T-helper 2 cell treated with Interferon-gamma antibody and Interleukin-4, amounts not matched to agents 100 ng/mL and 5 ng/mL, for 36 hours (primary cell): ENCODE measurements at regions not wholly inside any gene's neighbourhood (a gene's known extent, or its start where the extent isn't known, plus 50 kb on each side); places are given as distances from the start of the nearest gene placed in this dataset.
"Not testable (repeated sequence)": the region's sequence is repeated elsewhere in the genome, so short reads cannot be mapped to it uniquely, and the experiment has no call there.

Experiments
- intact Hi-C: fragments of 100-400 bp; cut with micrococcal nuclease; formaldehyde crosslinking; loops from one replicate; pipeline ENCODE4 v1.15.1; 2023

DNA sequence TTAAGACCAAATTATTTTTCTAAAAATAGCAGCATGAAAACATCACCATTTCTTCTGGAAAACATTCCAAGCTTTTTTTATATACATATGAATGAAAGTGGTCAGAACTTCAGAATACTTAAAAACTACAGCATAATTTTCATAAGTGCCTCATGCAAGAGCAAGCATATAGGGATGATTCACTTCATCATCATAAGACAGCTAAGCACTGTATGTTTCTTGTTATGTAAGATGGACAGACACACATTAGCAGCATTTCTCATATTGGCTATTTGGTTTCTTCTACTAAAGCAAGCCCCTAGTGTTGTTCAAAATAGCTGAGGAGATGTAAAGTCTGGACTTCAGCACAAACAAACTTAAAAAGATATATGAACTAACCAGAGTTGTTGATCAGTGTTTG is 213.1 kb upstream of the NOCT start:
- intact Hi-C loops, result no loop called here

DNA sequence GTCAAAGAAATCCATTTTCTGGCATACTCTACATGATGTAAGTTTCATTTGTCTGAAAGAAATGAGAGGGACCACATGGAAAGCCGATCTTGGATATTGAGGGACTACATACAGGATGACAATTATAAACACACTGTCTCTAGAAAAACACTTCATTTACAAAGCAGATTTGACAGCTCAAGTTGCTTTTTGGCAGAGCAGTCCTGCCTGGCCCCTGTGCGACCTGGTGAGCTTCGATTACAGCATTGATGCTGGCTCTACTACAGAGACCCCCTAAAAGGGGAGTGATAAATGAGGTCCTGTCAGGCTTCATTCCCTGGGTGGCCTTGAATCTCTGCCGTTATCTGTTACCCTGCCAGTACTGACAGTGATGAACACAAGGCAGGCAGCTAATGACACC is 215.2 kb upstream of the NOCT start:
- intact Hi-C loops, result no loop called here

DNA sequence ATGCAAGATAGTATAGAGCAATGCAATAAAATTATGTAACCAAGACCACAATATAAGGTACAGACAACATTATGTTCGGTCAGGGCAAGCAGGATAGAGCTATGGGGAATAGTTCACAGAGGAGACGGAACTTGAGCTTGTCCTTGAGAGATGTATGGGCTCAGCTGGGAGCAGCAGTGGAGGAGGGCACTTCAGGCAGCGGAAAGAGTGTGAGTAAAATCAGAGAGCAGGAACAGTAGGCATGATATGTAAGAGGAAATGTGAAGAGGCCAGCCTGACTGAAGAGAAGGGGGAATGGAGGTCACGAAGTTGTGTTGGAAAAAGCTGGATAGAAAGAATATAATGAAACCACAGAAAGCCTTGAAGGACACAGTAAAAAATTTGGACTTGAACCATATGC is 217.2 kb upstream of the NOCT start:
- intact Hi-C loops, result no loop called here

DNA sequence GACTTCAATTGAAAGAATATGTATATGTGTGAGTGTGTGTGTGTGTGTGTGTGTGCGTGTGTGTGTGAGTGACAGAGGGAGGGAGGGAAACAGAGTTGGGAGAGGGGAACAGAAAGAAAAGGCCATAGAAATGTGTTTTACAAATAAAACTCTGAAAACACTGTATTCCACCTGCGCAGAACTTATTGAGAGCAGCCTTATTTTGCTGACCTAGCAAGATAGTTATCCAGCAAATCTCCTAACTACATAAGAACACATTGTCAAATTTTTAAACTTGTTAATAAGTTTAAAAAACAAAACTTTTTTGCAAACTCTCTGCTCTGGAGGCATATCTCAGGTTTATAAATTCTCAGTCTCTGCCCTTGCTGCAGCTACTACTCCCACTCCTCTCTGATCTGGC is 217.9 kb upstream of the NOCT start:
- intact Hi-C loops, result no loop called here

DNA sequence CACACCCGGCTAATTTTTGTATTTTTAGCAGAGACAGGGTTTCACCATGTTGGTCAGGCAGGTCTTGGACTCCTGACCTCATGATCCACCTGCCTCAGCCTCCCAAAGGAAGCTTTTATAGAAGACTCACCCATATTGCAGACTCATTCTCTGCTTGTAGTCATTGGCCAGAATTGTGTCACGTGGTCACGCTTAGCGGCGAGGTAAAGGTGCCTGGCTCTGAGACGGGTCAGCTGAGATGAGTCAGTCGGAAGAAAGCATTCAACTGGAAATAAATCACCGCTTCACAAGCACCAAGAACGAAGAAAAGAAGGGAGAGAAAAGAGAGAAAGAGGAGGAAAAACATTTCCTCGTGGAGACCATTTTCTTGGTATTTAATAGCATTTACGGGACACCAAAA is 218.8 kb upstream of the NOCT start:
- intact Hi-C loops, result no loop called here

DNA sequence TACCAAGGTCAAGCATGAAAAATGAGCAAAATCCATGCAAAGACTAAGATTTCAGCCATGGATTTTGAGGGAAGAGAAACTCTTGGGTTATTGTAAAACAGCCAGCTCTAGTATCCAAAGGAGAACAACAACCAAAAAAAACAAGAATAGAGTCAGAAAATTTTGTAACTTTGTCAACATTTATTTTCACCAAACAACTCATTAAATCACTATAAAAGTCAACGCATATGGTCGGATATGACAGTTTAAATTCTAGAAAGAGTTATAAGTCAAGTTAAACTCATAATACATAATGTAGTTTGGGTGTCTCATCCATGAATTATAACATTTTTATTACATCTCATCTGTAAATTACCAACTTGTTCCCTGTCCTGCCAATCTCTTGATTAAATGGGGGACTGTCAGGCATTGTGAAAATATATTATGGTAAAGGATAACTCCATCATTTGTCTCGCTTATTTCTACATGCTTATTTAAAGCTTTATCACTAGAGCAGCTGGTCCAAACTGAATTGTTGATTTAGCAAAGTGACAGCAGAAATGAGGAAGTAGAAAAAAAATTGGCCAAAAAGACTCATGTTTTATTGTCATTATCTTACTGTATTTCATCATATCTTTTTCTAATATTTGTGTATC is 224.8 kb upstream of the NOCT start:
- intact Hi-C loops, result no loop called here

DNA sequence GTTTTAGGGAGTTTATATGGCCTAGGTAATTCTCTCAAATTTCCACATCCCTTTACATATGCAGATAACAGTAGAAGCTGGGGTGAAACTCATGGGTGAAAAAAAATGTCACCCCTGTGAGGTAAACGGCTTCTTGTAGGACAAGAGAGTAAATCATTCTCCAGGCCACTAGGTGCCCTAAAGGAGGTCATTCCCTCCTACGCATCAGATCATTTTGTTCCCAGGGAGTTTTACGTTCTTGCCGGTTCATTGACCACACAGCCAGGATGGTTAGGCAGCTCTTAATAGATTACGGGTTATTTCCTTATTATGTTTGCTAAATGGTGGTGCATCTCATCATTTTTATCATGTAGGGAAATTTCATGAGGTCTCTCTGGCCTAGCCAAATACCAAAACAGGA is 225.8 kb upstream of the NOCT start:
- intact Hi-C loops, result no loop called here

DNA sequence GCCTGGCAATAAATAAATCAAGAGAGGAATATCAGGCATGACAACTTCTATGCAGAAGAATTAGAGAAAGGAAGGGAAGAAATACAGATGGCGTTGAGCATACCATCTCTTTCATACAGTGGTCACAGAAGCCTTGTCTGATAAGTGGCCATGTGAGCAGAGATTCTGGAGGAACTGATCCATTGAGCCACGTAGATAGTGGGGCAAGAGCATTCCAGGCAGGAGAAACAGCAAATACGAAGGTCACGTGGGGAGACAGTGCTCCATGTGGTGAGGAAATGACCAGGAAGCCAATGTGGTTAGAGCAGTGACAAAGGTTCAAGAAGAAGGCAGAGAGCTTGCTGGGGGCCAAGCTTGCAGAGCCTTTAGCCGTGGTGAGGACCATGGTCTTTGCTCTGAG is 226.7 kb upstream of the NOCT start:
- intact Hi-C loops, result no loop called here

DNA sequence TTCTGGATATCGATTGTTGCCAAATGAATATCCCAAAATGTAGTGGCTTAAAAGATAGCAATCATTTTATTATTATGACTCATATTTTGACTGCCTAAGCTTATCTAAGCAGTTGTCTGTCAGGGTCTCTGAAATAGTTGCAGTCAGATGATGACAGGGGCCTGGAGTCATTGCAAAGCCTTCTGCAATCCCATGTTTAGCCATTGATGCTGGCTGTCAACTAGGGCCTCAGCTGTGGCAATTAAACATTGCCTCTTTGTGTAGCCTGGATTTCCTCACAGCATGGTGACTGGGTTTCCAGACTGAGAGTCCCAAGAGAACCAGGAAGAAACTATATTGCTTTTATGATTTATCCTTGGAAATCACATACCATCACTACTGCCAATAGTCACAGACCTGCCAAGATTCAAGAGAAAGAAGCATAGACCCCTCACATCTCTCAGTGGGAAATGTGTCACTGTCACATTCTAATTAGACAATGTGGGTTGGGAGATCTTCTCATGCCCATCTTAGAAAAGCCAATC is 227.3 kb upstream of the NOCT start:
- intact Hi-C loops, result no loop called here

DNA sequence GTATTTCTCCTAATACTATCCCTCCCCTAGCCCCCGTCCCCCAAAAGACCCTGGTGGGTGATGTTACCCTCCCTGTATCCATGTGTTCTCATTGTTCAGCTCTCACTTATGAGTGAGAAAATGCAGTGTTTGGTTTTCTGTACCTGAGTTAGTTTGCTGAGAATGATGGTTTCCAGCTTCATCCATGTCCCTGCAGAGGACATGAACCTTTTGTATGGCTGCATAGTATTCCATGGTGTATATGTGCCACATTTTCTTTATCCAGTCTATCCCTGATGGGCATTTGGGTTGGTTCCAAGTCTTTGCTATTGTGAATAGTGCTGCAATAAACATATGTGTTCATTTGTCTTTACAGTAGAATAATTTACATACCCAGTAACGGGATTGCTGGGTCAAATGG is 235.8 kb upstream of the NOCT start:
- intact Hi-C loops, result not testable (repeated sequence)

DNA sequence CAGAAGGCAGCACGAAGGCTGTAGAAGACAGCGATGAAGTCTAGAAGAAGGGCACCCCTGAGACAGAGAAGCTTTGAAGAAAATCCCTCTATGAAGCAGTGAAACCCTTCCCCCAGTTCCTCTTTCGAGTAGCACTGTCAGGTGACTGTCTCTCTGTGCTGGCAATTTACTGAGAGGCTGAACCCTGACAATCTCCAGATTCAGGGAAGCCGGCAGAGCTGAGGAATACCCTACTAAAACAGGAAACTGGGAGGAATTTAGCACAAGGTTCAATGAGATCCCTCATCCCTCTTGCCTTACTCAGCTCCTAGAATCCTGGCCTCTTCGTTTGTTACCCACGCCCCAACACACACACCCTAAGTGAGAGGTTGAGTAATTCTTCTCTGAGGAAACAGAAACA is 239.7 kb upstream of the NOCT start:
- intact Hi-C loops, result no loop called here

DNA sequence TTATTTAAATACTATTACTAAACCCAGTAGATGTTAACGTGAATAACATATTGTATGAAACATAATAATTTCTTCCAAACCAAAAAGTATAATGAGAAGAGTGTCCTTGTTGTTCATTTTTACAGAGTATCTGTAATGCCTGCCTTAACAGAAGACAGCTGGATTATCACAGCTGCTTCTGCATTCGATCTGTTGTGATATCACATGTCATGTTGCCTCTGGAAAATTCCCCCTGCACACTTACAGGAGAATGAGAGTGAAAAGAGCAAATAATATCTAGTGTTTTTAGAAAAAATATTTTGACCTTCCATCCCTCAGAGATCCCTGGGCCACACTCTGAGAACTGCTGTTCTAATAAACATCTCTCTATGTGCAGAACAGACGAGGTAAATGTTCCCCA is 240.1 kb upstream of the NOCT start:
- intact Hi-C loops, result no loop called here

DNA sequence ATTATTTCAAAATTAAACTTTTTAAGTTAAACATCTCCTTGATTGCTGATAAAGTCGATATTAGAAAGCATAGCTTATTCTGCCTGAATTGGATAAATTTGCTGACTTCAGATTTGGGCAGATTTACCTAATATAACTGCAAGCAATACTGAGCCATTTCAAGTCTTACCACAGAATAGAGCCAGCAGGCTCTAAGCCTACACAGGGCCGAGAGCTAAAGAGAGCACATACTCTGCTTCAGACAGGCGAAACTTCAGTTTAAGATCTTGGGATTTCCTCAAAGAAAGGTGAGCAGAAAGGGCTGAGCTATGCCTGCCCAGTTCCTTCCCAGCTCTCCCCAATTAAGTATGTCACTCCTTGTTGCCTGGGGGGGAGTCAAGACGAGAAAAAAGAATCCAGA is 240.6 kb upstream of the NOCT start:
- intact Hi-C loops, result no loop called here

DNA sequence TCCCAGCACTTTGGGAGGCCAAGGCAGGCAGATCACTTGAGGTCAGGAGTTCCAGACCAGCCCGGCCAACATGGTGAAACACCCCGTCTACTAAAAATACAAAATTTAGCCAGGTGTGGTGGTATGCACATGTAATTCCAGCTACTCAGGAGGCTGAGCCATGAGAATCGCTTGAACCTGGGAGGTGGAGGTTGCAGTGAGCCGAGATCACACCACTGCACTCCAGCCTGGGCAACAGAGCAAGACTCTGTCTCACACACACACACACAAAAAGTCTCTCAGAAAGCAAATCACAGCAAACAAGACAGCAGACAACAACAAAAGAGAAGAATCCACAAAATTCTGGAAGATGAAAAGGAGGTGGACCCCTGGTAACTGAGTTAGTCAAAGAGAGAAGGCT is 241.5 kb upstream of the NOCT start:
- intact Hi-C loops, result not testable (repeated sequence)

DNA sequence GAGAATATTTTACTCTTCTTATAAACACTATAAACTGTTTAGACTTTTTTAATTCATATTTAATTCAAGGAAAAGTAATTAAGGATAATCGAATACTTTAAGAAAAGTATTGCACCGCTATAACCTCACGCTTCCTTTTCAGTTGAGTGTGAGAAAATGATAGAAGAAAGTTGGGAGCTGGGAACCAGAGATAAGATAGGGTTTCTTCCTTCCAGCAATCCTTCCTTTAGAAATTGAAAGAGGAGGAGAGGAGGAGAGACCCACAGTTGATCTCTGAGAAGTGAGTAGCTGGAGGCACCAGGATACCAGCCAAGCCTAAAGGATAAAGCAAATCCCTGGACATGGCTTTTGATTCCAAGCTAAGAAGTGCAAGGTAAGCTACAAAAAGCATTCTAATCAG is 242.3 kb upstream of the NOCT start:
- intact Hi-C loops, result no loop called here

DNA sequence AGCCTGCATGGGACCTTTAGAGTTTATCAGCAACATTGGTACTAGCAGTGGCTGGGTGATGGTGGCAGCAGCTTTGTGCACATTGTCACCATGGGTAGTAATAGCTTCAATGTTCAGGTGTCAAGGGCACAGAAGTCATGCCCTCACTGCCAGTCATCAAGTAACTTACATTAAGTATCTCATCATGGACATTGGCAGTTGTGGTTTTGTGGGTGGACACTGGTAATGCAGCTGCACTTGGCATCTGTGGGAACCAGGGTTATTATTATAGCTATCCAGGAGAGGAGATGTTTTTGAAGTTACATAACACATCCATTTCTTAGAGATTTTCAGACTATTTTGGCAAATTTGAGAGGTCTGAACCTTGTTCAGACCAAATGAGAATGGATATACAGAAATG is 243.2 kb upstream of the NOCT start:
- intact Hi-C loops, result no loop called here

DNA sequence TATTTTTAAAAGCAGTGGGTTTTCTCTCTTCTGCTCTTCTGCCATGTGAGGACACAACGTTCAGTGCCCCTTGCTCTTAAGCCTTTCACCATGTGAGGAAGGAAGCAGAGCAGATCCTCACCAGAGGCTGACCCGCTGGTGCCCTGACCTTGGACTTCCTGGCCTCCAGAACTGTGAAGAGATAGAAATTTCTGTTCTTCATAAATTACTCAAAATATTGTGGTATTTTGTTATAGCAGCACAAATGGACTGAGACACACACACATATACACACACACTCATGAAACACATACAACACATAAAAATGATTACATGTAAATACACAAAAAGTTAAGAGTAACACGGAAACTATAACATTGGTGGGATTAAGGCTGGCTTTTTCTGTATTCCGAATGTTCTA is 244.8 kb upstream of the NOCT start:
- intact Hi-C loops, result no loop called here

DNA sequence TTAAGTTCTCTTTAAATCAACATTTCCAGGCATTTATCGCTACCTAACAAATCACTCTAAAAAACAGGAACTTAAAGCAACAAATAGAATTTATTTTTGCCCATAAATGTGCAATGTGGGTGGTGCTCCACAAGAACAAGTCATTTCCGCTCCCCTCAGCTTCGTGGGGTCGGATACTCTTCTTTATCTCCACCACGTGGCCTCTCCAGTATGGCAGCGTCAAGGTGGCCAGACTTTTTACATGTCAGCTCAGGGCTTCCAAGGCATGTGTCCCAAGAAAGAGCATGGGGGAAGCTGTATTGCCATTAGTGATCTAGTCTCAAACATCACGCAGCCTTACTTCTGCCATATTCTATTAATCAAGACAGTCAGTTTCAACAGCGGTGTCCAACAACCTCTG is 249.2 kb upstream of the NOCT start:
- intact Hi-C loops, result no loop called here

DNA sequence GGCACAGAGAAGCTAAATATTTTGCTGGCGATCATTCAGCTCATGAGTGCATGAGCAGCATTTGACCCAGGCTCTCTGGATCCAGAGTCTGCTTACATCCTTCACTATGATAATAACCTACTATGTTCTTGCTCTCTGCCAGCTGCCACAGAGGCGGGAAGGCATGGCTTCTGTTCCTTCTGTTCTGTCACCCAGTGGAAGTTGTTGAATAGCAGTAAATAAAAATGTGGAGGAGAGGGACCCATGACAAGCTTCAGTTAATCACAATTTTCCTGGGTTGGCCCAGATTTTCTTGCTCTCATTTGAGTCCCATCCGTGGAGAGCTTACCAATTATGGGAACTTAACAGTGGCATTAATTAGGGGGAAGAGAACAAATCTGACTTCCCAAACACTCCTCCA is 250.1 kb upstream of the NOCT start:
- intact Hi-C loops, result no loop called here

DNA sequence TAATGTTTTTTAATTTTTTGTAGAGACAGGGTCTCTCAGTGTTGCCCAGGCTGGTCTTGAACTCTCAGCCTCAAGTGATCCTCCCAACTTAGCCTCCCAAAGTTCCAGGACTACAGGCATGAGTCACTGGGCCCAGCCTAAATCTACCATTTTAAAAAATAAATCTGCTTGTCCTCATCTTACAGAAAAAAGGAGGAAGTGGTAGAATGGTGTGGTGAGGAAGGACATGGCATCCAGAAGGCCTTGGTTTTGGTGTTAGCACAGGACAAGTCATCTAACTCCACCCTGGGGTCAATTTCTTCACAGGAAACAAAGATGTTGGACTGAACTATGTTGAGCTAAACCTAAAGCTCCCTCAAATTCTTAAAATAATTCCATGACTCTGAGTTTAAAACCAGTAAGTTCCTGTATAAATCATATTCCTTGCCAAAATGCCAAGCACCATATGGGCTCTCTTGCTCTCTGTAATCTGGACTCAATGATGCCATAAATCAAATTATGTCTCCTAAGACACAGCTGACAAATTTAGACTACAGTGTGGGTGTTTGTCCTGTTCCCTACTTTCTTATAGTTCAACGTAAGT is 253.9 kb upstream of the NOCT start:
- intact Hi-C loops, result no loop called here

DNA sequence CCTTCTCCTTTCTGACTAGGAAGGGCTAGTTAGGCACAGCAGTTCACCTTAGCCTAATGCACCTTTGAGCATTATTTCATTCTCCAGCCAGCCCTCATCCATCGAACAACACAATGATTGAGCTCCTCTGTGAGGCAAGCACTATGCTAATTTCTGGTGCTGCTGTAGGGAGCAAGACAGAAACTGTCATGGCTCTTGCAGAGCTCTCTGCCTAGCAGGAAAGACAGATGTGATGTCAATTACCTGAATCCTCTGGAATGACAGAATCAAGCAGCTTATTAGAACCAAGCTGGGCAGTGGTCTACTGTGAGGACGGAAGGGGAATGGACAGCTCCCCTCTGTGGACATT is 256.1 kb upstream of the NOCT start:
- intact Hi-C loops, result no loop called here

DNA sequence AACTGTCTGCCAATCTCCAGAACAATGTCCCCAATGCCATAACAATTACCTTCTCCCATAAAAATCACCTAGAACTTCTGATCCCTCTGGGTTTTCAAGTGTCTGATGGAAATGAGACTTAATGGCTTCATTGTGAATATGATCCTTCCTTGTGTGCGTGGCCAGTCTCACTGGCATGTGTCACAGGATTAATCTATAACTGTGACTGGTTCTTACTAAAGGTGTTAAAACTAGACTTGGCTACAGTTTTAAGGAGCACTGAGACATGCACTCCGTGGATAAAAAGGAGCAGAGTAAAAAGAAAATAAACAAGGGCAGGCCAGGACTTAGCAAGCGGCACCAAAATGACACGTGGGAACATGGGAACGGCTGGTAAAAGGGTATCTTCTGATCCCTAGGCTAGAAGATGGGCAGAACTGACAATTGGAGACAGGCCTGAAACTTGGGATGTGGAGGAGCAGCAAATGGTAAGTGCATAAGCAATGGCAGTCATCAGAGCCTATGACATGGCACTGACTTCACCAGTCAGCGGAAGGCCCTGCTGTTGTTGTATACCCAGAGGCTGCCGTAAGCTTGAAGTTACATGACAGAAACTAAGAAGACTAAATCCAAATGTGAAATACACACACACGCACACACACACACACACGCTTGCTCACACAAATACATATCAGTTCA is 256.6 kb upstream of the NOCT start:
- intact Hi-C loops, result no loop called here

DNA sequence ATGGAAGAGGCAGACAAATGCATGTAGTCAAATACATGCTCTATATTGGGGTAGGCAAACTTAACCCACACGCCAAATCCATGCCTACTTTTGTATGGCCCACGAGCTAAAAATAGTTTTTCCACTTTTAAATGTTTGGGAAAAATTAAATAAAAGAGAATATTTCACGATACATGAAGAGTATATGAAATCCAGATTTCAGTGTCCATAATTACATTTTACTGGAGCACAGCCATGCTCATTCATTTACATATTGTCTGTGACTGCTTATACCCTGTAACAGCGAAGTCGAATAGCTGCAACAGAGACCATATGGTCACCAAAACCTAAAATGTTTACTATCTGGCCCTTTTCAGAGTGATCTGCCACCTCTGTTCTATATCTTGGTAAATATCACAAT is 257.4 kb upstream of the NOCT start:
- intact Hi-C loops, result no loop called here
